HL-60 (cell line): ENCODE measurements at regions not wholly inside any gene's neighbourhood (a gene's known extent, or its start where the extent isn't known, plus 50 kb on each side); places are given as distances from the start of the nearest gene placed in this dataset.

Source experiments
- GABPA ChIP-seq: IDR thresholded peaks from 2 replicates; pipeline ENCODE4 v1.6.1; 2012; ENCODE audit warnings: low read depth
- TF ChIP-seq, protein P1 (sequence below): IDR thresholded peaks from one replicate; pipeline ENCODE4 v1.5.1; 2011; ENCODE audit warnings: low read length, control low read depth, inconsistent platforms; ENCODE audit not compliant: insufficient read depth
- TF ChIP-seq, protein P2 (sequence below): IDR thresholded peaks from 2 replicates; pipeline ENCODE4 v1.6.1; 2012; ENCODE audit warnings: low read depth; ENCODE audit not compliant: insufficient replicate concordance

DNA sequence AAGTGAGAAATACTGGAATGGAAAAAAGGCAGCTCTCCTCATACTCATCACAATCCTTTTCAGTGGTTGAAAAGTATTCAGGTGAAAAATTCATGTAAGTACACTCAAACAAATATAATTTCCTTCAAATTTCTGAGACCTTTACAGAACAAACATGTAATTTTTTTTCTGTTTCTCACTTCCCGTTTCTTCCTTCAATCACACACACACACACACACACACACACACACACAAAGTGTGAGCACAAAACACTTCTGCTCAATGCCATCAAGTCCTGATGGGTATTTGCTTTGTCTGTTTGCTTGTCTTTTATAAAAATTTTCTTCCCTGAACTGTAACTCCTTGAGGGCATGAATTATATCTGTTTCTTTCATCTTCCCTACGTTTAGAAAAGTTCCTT is 110.6 kb downstream of the LIG4 start:
- TF ChIP-seq, protein P1, sequence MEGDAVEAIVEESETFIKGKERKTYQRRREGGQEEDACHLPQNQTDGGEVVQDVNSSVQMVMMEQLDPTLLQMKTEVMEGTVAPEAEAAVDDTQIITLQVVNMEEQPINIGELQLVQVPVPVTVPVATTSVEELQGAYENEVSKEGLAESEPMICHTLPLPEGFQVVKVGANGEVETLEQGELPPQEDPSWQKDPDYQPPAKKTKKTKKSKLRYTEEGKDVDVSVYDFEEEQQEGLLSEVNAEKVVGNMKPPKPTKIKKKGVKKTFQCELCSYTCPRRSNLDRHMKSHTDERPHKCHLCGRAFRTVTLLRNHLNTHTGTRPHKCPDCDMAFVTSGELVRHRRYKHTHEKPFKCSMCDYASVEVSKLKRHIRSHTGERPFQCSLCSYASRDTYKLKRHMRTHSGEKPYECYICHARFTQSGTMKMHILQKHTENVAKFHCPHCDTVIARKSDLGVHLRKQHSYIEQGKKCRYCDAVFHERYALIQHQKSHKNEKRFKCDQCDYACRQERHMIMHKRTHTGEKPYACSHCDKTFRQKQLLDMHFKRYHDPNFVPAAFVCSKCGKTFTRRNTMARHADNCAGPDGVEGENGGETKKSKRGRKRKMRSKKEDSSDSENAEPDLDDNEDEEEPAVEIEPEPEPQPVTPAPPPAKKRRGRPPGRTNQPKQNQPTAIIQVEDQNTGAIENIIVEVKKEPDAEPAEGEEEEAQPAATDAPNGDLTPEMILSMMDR, result no peak
- TF ChIP-seq, protein P2, sequence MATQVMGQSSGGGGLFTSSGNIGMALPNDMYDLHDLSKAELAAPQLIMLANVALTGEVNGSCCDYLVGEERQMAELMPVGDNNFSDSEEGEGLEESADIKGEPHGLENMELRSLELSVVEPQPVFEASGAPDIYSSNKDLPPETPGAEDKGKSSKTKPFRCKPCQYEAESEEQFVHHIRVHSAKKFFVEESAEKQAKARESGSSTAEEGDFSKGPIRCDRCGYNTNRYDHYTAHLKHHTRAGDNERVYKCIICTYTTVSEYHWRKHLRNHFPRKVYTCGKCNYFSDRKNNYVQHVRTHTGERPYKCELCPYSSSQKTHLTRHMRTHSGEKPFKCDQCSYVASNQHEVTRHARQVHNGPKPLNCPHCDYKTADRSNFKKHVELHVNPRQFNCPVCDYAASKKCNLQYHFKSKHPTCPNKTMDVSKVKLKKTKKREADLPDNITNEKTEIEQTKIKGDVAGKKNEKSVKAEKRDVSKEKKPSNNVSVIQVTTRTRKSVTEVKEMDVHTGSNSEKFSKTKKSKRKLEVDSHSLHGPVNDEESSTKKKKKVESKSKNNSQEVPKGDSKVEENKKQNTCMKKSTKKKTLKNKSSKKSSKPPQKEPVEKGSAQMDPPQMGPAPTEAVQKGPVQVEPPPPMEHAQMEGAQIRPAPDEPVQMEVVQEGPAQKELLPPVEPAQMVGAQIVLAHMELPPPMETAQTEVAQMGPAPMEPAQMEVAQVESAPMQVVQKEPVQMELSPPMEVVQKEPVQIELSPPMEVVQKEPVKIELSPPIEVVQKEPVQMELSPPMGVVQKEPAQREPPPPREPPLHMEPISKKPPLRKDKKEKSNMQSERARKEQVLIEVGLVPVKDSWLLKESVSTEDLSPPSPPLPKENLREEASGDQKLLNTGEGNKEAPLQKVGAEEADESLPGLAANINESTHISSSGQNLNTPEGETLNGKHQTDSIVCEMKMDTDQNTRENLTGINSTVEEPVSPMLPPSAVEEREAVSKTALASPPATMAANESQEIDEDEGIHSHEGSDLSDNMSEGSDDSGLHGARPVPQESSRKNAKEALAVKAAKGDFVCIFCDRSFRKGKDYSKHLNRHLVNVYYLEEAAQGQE, result no peak
- no peak for TF ChIP-seq GABPA
